ENCODE measurements at regions not wholly inside any gene's neighbourhood (a gene's known extent, or its start where the extent isn't known, plus 50 kb on each side); places are given as distances from the start of the nearest gene placed in this dataset.
A peak's percentile ranks its signal among the peaks of the same experiment; 100 is the strongest.
"Not testable (repeated sequence)": the region's sequence is repeated elsewhere in the genome, so short reads cannot be mapped to it uniquely, and the experiment has no call there.

DNA sequence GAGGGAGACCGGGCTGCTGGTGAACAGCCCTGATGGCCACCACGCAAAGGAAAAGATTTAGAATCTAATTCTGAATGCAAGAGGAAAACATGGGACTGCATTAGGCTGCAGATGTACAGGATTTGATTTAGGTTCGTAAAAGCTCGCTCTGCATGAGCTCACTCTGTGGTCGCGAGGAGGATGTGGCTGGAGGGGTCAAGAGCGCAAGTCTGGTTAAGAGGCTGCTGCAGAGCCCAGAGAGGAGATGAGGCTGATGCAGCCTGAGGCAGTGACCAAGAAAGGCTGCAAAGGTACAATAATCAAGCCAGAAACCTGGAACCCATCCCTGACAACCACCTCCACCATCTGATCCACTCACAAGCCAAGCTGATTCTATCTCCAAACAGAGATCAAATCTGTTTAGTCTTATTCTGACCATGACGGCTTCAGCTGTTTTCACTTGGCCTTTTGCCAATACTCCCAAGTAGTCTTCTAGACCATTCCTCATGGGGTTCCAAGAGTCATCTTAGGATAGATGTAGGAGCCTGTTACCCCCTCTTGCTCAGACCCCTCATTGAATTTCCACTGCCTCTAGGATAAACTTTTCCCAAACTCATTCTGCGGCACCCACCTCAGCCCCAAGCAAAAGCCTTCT, 58.9 kb upstream of the ARL4C start:
- no peak for DNase-seq (ENCODE audit: low read depth)

DNA sequence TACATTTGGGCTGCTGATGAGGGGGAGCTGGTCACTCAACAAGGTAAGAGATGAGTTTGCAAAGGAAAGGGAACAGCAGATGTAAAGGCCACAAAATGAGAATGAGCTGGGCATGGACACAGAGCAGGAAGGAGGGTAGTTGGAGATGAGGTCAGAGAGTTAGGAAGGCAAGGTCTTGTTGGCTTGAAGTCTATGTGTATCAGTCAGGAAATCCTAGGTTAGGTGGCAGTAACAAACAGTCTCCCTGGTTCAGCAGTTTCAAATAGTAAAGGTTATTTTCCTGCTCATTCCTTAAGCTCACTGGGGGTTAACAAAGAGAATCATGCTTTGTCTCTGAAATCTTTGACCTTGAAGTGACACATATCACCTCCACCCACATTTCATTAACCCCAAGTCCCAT, 58.3 kb upstream of the ARL4C start:
- no peak for DNase-seq (ENCODE audit: low read depth)

DNA sequence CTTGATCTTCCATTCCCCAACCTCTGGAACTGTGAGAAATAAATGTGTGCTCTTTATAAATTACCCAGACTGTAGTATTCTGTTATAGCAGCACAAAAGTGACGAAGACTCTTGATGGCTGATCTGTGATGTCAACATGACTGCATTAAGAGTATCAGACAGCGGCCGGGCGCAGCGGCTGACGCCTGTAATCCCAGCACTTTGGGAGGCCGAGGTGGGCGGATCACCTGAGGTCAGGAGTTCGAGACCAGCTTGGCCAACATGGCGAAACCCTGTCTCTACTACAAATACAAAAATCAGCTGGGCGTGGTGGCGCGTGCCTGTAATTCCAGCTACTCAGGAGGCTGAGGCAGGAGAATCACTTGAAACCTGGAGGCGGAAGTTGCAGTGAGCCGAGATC, 56.3 kb upstream of the ARL4C start:
- not testable (repeated sequence) for DNase-seq (ENCODE audit: low read depth)

DNA sequence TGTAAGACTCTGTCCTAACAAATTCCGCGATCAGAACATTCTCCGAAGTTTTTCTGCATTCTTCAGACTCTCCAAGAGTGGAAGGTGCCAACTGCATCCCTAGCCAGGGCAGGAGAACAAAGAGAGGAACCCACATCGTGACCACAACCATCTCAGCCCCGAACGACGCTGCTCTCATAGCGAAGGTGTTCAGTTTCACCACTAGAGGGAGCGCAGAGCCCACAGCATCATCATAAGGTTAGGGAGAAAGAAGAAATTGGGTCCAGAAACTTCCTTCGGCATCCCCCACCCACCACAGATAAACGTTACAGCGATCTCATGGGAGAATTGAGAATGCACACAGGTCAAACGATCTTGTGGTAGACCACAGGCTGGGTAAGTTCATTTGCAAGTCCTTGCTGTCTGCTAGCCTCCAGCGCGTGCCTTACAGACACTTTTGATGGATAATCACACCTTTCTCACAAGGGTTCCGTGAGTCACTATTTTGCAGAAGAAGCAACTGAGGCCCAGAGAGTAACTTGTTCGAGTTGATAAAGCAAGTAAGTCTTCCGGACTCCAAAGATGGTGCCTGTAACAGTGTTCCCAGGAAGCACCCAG, 53.7 kb upstream of the ARL4C start:
- peak; percentile 13 for DNase-seq (ENCODE audit: low read depth)

DNA sequence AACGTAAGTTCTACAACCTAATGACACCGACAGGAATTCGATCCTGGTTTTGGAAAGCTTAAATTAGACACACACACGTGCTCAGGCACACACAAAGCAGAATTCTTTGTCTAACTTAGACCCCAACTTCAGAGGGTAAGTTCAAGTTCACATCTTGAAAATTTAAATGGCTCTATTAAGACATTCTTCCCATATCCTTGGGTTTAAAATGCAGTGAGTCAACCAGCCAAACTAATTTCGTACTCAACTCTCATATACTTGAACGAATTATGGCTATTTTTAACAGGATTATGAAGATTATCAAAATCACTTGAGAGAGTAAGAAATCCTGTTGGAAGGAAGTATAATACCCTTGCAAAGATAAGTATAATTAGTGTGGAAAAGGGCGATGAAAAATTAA, 53.2 kb upstream of the ARL4C start:
- no peak for DNase-seq (ENCODE audit: low read depth)

DNA sequence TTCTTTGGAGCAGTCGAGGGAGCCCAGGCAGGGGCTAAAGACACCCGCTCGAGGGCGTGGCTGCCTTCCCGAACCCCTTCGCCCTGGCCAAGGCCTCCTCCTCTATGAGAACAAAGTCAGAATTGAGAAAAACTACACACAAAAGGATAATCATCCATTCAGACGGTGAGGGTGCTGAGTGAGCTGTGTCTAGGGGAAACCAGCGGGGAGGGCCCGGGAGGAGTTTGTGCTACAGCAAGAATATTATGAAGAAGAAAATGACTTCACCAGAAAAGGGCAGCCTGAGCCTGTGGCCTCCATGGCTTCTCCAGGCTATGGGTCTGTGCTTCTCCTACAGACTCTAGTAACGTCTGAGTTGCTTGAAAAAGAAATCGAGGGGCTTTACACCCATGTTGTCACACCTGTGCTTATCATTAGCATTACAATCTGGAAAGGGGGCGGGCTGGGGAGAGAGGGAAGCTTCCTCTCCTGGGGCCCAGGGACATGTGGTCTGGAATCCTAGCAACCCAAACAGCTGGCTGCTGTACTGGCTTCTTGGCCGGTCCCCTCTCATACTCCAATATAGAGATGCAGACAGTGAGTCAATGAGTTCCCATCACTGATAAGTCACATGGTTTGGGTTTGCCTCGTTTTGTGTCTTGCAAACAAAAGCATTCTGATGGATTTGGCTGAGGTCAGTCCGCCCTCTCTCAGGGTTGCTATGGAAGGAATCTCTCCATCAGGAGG, 52.0 kb upstream of the ARL4C start:
- no peak for DNase-seq (ENCODE audit: low read depth)

DNA sequence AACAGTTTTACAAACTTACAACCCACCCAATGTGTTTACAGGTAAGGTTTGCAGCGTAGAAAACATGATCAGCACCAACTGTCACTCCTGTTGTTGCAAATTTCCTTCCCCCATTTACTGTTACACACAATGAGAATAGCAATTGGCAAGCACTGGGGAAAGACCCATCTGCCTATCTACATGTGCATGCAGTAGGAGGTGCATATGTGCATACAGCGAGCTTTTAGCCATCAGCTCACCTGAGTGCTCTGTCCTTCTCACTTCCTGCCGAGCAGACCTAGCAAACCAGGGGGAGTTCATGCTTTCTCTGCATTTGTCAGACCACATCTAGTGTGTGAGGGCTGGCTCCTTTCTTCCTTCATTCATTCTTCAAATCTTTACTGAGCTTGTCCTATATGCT, 49.9 kb upstream of the ARL4C start:
- DNase-seq (ENCODE audit: low read depth): no peak
